ENCODE measurements at regions not wholly inside any gene's neighbourhood (a gene's known extent, or its start where the extent isn't known, plus 50 kb on each side); places are given as distances from the start of the nearest gene placed in this dataset.

- Histone ChIP-seq H3K9me3 (ENCODE audit: low read depth) (no peaks in the 10 kb centered on the region), H3K27me3 (no peaks in the 10 kb centered on the region), H3K4me3 (no peak overlapping the region), H3K4me1 (ENCODE audit: low read depth) (no peaks in the 10 kb centered on the region), H3K27ac (no peak overlapping the region), H3K36me3 (no peaks in the 10 kb centered on the region)
- DNase-seq (ENCODE audit: low read depth in 1 of 2, low spot score in 1 of 2): no peak
- TF ChIP-seq, protein P1, sequence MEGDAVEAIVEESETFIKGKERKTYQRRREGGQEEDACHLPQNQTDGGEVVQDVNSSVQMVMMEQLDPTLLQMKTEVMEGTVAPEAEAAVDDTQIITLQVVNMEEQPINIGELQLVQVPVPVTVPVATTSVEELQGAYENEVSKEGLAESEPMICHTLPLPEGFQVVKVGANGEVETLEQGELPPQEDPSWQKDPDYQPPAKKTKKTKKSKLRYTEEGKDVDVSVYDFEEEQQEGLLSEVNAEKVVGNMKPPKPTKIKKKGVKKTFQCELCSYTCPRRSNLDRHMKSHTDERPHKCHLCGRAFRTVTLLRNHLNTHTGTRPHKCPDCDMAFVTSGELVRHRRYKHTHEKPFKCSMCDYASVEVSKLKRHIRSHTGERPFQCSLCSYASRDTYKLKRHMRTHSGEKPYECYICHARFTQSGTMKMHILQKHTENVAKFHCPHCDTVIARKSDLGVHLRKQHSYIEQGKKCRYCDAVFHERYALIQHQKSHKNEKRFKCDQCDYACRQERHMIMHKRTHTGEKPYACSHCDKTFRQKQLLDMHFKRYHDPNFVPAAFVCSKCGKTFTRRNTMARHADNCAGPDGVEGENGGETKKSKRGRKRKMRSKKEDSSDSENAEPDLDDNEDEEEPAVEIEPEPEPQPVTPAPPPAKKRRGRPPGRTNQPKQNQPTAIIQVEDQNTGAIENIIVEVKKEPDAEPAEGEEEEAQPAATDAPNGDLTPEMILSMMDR (IDR thresholded peaks at IDR 0.05; ENCODE audit: low read depth, low read length): no peak
Measured at GRCh38 chr2:204362581-204362980, 182.7 kb upstream of the PARD3B start.

- H3K36me3 ChIP-seq: no peaks in the 10 kb centered on the region
- no peaks in the 10 kb centered on the region for H3K9me3 ChIP-seq (ENCODE audit: low read depth)
- no peak overlapping the region for H3K27ac ChIP-seq
- no peaks in the 10 kb centered on the region for H3K4me1 ChIP-seq (ENCODE audit: low read depth)
- TF ChIP-seq, protein P1 (IDR thresholded peaks at IDR 0.05; ENCODE audit: low read depth, low read length): no peak
- no peak overlapping the region for H3K4me3 ChIP-seq
- H3K27me3 ChIP-seq: no peaks in the 10 kb centered on the region
- no peak for DNase-seq (ENCODE audit: low read depth in 1 of 2, low spot score in 1 of 2)
Measured at GRCh38 chr2:204363513-204363912, 181.8 kb upstream of the PARD3B start.

- H3K9me3 ChIP-seq (ENCODE audit: low read depth): no peaks in the 10 kb centered on the region
- TF ChIP-seq, protein P1 (IDR thresholded peaks at IDR 0.05; ENCODE audit: low read depth, low read length): no peak
- DNase-seq (ENCODE audit: low read depth in 1 of 2, low spot score in 1 of 2): no peak
Measured at GRCh38 chr2:204364860-204365535, 180.3 kb upstream of the PARD3B start.

GRCh38 chr2:204365811-204366210, 179.5 kb upstream of the PARD3B start:
- TF ChIP-seq, protein P1 (IDR thresholded peaks at IDR 0.05; ENCODE audit: low read depth, low read length): no peak

More at GRCh38 chr2:204364860-204365535, 180.3 kb upstream of the PARD3B start:
- H3K4me3 ChIP-seq: no peak overlapping the region
- no peaks in the 10 kb centered on the region for H3K27me3 ChIP-seq
- H3K27ac ChIP-seq: no peak overlapping the region
- H3K36me3 ChIP-seq: no peaks in the 10 kb centered on the region
- no peaks in the 10 kb centered on the region for H3K4me1 ChIP-seq (ENCODE audit: low read depth)

DNA sequence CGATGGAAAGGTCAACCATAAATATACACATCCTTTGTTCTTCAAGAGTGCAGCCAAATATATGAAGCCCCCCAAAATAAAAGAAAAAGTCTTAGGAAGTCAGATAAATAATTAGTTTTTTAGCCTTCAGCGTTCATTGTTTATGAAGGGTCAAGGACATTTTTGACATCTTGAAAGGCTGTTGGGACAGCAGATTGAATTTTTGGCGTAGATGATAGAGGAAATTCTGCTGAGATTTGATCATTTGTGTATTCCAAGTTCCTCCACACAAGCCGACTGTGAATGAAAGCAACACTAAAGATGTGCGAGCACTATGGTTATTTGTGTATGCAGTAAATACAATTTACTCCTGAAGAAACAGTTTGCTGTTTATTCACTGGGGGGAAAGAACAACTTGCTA, 177.8 kb upstream of the PARD3B start:
- DNase-seq (ENCODE audit: low read depth in 1 of 2, low spot score in 1 of 2): no peak
- no peaks in the 10 kb centered on the region for H3K9me3 ChIP-seq (ENCODE audit: low read depth)
- no peaks in the 10 kb centered on the region for H3K36me3 ChIP-seq
- no peaks in the 10 kb centered on the region for H3K27me3 ChIP-seq
- no peak overlapping the region for H3K4me3 ChIP-seq
- TF ChIP-seq, protein P1 (IDR thresholded peaks at IDR 0.05; ENCODE audit: low read depth, low read length): no peak
- H3K4me1 ChIP-seq (ENCODE audit: low read depth): no peaks in the 10 kb centered on the region
- no peak overlapping the region for H3K27ac ChIP-seq

More at GRCh38 chr2:204365811-204366210, 179.5 kb upstream of the PARD3B start:
- H3K4me1 ChIP-seq (ENCODE audit: low read depth): no peaks in the 10 kb centered on the region
- no peak overlapping the region for H3K4me3 ChIP-seq
- no peaks in the 10 kb centered on the region for H3K9me3 ChIP-seq (ENCODE audit: low read depth)
- H3K27ac ChIP-seq: no peak overlapping the region
- no peaks in the 10 kb centered on the region for H3K27me3 ChIP-seq
- DNase-seq (ENCODE audit: low read depth in 1 of 2, low spot score in 1 of 2): no peak
- H3K36me3 ChIP-seq: no peaks in the 10 kb centered on the region
